HG03354 (cell line): ENCODE measurements at regions not wholly inside any gene's neighbourhood (a gene's known extent, or its start where the extent isn't known, plus 50 kb on each side); places are given as distances from the start of the nearest gene placed in this dataset.

ENCODE experiments used
- ATAC-seq: cut with Tn5 transposase; IDR thresholded peaks from one replicate; pipeline ENCODE4 v1.9.1; 2021; ENCODE audit warnings: mild to moderate bottlenecking; ENCODE audit not compliant: unreplicated experiment, poor library complexity, severe bottlenecking

DNA sequence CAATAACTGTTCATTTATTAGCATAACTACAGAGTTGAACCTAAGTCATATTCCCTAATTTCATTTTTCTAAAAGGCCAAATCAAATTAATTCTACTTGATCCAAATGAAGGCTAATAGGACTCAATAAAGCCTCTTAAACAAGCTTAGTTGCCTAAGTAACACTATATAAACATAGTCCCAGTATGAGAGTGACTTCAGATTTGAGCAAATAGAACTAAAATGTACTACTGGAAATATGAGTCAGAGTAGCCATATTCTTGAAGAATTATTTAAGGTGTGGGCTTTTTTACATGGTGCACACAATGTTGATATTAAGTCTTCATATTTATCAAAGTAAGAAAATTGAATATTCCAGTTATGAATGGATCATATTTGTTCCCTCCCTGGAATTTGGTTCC, 872.3 kb downstream of the MAT2B start:
- no peak for ATAC-seq

GRCh38 chr5:164383662-164384061, 878.2 kb downstream of the MAT2B start:
- ATAC-seq, result no peak

GRCh38 chr5:164392531-164392930, 887.1 kb downstream of the MAT2B start:
- ATAC-seq, result no peak

DNA sequence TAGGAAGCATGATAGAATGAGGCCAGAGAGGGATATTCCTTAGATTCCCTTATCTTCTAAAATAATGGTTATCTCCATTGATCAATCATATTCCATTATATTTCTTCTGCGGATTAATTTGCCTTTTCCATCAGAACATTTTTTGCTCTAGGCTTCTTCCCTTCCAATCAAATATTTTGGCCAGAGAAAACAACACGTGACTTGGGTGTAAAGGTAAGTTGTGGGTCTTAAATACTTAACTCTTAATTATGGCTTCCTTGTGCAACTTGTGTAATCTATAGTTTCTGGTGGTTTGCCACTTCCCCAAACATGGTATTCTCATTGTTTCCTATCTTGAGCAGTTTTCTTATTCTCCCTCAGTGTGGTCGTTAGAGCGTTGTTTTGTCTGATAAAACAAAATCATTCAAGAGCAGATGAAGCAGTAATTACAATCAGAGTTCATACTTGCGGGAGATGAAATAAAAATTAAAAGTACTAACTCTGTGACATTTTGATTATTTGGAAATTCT, 889.3 kb downstream of the MAT2B start:
- ATAC-seq, result no peak

GRCh38 chr5:164412531-164412930, 907.1 kb downstream of the MAT2B start:
- ATAC-seq, result no peak

GRCh38 chr5:164420161-164420560, 914.7 kb downstream of the MAT2B start:
- ATAC-seq, result no peak

DNA sequence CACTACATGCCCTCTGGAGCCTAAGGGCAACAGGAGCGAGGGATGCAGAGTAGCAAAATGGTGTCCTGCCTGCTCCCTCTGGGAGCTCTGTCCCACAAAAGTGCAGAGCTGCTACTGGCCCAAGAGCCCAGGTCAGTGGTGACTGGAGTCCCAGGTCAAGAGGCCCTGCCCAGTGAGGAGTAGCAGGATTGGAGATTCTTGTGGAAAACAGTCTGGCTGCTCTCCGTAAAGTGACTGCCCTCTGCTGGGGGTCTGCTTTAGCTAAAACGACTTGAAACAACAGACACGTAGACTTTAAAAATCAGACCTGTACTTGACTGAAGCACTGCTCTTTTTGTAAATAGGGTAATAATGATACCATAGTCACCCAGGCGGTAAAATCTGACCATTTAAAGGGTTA, 917.0 kb downstream of the MAT2B start:
- no peak for ATAC-seq

- ATAC-seq, result no peak
Observed at GRCh38 chr5:164431634-164432304, 926.4 kb downstream of the MAT2B start.

DNA sequence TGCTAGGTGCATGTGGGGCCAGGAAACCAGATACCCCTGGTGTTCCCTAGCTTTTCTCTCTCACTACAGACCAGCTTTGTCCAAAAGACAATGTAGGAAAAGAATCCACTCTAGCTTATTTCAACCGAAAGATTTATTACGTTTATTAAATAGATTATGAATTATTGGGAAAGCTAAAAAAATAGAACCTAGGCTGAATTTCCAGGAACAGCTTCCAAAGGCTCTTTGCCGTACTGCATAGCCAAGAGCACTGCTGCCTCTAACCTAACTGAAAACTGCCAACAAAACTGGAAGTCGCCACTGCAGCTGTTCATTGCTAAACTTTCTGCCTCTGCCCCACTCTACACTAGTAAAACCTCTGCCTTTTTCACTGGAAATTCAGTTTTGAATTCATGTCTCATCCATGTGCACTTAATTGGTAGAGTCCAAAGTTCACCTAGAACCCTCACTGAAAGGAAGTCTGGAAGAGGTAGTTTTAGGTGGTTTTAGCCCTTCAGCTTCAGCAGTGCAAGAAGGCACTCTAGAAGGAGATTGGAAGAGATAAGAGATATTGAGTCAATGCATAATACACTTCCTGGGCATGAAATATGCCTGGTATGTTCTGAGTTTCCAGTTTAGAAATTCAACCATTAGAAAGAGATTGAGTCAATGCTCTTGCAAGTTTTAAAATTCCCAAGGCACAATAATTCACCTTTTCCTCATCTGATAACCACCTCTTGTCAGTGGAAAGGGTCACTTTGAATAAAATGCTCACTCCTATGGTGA, 927.9 kb downstream of the MAT2B start:
- ATAC-seq, result no peak

DNA sequence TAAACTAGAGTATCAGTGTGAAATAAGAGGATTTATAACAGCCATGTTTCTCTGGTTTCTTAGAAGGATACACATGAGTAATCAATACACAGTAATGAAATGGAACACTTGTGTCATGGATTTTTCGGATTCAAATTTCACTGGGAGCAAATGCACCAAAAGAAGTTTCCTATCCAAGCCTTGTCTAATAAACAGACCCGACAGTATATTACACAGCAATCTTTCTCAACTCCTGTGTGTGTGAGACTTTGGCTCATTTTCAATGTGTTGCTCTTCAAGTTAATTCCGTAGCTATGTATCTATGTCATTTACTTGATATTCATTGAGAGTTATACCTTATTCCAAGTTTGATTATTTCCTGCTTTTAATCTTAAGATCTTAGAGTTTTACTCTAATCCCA, 930.2 kb downstream of the MAT2B start:
- ATAC-seq, result no peak

DNA sequence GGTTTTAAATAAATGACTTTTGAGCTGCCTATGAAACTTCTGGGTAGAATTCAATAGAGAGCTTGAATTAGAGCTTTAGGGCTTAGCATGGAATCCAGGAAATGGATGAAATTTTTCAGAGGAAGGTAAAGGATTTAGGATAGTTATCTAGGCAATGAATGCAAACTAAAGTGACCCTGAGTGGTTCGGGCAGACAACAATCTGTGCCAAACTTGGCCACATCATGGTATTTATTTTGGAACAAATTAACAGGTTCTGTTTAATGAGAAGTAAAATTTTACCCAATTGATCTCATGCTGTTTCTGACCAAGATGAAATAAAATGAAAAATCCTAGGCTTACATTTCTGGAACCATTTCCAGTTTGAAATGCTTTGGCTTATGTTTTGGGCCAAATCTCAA, 934.4 kb downstream of the MAT2B start:
- ATAC-seq, result no peak

DNA sequence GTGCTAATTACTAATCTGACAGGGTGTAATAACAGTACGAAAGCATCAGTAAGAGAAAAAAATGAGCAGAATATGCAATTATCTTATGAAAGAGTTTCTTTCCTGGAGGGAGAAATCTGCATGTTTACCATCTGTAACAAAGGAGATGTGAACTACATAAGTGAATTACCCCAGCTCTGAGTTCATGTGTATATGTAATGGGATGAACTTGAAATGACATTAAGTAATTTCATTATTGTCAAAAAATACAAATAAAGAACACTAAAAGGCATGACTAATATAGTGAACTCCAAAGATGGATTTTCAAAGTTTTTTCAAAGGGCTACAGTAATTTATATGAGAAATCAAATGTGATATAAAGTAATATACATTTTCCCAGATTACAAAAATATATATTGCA, 944.0 kb downstream of the MAT2B start:
- no peak for ATAC-seq

GRCh38 chr5:164466033-164466432, 960.6 kb downstream of the MAT2B start:
- ATAC-seq, result no peak

GRCh38 chr5:164470312-164470711, 964.9 kb downstream of the MAT2B start:
- no peak for ATAC-seq

GRCh38 chr5:164472165-164472564, 966.7 kb downstream of the MAT2B start:
- ATAC-seq, result no peak

- no peak for ATAC-seq
Observed at GRCh38 chr5:164475339-164475977, 970.0 kb downstream of the MAT2B start.

DNA sequence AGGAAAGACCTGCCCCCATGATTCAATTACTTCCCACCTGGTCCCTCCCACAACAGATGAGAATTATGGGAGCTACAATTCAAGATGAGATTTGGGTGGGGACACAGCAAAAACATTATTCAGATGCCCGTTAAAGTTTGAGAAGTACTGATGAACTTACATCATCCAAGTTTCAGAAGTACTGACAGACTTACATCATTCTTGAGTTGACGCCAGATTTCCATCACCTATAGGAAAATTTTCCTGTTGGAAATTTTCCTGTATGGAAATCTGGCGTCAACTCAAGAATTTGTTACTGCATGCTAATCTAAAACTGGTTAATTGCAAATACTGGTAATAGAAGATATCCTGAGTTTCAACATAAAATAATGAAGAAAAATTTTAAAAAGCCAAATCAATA, 975.9 kb downstream of the MAT2B start:
- ATAC-seq, result no peak

- no peak for ATAC-seq
Observed at GRCh38 chr5:164482351-164482750, 976.9 kb downstream of the MAT2B start.

GRCh38 chr5:164484948-164485347, 979.5 kb downstream of the MAT2B start:
- ATAC-seq, result no peak

DNA sequence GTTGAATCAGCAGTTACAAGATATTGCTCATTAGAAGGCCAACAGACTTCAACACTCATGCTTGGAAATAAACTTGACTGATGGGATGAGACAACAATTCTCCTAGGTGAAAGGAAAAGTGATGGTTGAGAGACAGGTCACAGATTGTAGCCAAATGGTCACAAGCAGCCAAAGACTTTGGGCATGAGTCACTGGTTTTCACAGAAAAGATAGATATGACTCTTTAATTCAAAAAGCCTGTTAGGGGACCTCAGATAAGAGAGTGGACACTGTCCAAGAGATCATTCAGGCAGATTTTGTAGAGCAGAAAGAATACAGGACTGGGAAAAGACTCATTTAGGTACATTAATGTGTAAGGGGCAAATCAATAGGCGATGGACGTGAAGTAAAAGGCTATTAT, 982.5 kb downstream of the MAT2B start:
- no peak for ATAC-seq
